Adipocyte (in vitro differentiated cells): ENCODE measurements at regions not wholly inside any gene's neighbourhood (a gene's known extent, or its start where the extent isn't known, plus 50 kb on each side); places are given as distances from the start of the nearest gene placed in this dataset.

Experiments
- DNase-seq: peaks from one replicate; pipeline ENCODE4 v3.0.0-alpha.2; 2015; ENCODE audit warnings: low read depth
- H3K27me3 ChIP-seq: replicated peaks from 2 replicates; pipeline ENCODE4 v1.7.0; 2013; ENCODE audit warnings: mild to moderate bottlenecking, low read length, moderate library complexity; ENCODE audit not compliant: control insufficient read depth, insufficient read depth
- H3K36me3 ChIP-seq: 2 replicates; pipeline ENCODE4 v1.7.0; 2013; ENCODE audit warnings: low read length, mild to moderate bottlenecking, moderate library complexity; ENCODE audit not compliant: control insufficient read depth, insufficient read depth, severe bottlenecking
- H3K4me1 ChIP-seq: 2 replicates; pipeline ENCODE4 v1.7.0; 2013; ENCODE audit warnings: mild to moderate bottlenecking, low read length, moderate library complexity; ENCODE audit not compliant: control insufficient read depth, insufficient read depth
- H3K4me3 ChIP-seq: 2 replicates; pipeline ENCODE4 v1.7.0; 2013; ENCODE audit warnings: mild to moderate bottlenecking, low read length, moderate library complexity
- H3K9ac ChIP-seq: 2 replicates; pipeline ENCODE4 v1.7.0; 2013; ENCODE audit warnings: mild to moderate bottlenecking, low read length, moderate library complexity
- H3K9me3 ChIP-seq: 2 replicates; pipeline ENCODE4 v1.7.0; 2013; ENCODE audit warnings: mild to moderate bottlenecking, low read length, moderate library complexity; ENCODE audit not compliant: control insufficient read depth

GRCh38 chr13:33694546-33694945 lies 123.4 kb upstream of the RFC3 start:
- no peak for DNase-seq
- no peaks in the 10 kb centered on the region for H3K4me1 ChIP-seq
- H3K9ac ChIP-seq: no peak overlapping the region
- H3K27me3 ChIP-seq: no peaks in the 10 kb centered on the region
- no peak overlapping the region for H3K4me3 ChIP-seq
- no peaks in the 10 kb centered on the region for H3K9me3 ChIP-seq
- no peaks in the 10 kb centered on the region for H3K36me3 ChIP-seq

- H3K27me3 ChIP-seq: no peaks in the 10 kb centered on the region
- no peak for DNase-seq
- H3K4me1 ChIP-seq: no peaks in the 10 kb centered on the region
- H3K9me3 ChIP-seq: no peaks in the 10 kb centered on the region
- no peaks in the 10 kb centered on the region for H3K36me3 ChIP-seq
- H3K9ac ChIP-seq: no peak overlapping the region
- no peak overlapping the region for H3K4me3 ChIP-seq
Observed at GRCh38 chr13:33696530-33696929, 121.4 kb upstream of the RFC3 start.

GRCh38 chr13:33697926-33698325 lies 120.0 kb upstream of the RFC3 start:
- Histone ChIP-seq H3K27me3 (no peaks in the 10 kb centered on the region), H3K4me3 (no peak overlapping the region), H3K9me3 (peaks cover 2% of the 10 kb centered on the region), H3K9ac (no peak overlapping the region), H3K4me1 (no peaks in the 10 kb centered on the region), H3K36me3 (no peaks in the 10 kb centered on the region)
- no peak for DNase-seq

GRCh38 chr13:33707449-33707848 lies 110.5 kb upstream of the RFC3 start:
- Histone ChIP-seq H3K36me3 (no peaks in the 10 kb centered on the region), H3K27me3 (no peaks in the 10 kb centered on the region), H3K4me1 (no peaks in the 10 kb centered on the region), H3K9ac (no peak overlapping the region), H3K9me3 (peaks cover 28% of the 10 kb centered on the region), H3K4me3 (no peak overlapping the region)
- DNase-seq: no peak

- Histone ChIP-seq H3K27me3 (no peaks in the 10 kb centered on the region), H3K4me3 (no peak overlapping the region), H3K4me1 (no peaks in the 10 kb centered on the region), H3K9me3 (peaks cover 10% of the 10 kb centered on the region), H3K36me3 (no peaks in the 10 kb centered on the region), H3K9ac (no peak overlapping the region)
- no peak for DNase-seq
Observed at GRCh38 chr13:33710924-33711323, 107.0 kb upstream of the RFC3 start.

- Histone ChIP-seq H3K4me3 (no peak overlapping the region), H3K4me1 (no peaks in the 10 kb centered on the region), H3K9me3 (peaks cover 5% of the 10 kb centered on the region), H3K27me3 (no peaks in the 10 kb centered on the region), H3K9ac (no peak overlapping the region), H3K36me3 (no peaks in the 10 kb centered on the region)
- DNase-seq: no peak
Observed at GRCh38 chr13:33711436-33711835, 106.5 kb upstream of the RFC3 start.

GRCh38 chr13:33717775-33718174 lies 100.2 kb upstream of the RFC3 start:
- H3K4me1 ChIP-seq: peaks cover 18% of the 10 kb centered on the region
- H3K4me3 ChIP-seq: no peak overlapping the region
- peaks cover 4% of the 10 kb centered on the region for H3K9me3 ChIP-seq
- H3K27me3 ChIP-seq: no peaks in the 10 kb centered on the region
- no peak overlapping the region for H3K9ac ChIP-seq
- H3K36me3 ChIP-seq: no peaks in the 10 kb centered on the region
- peak; percentile 30 for DNase-seq

- Histone ChIP-seq H3K9ac (peak overlapping the region; percentile 62), H3K4me1 (peaks cover 28% of the 10 kb centered on the region), H3K4me3 (no peak overlapping the region), H3K27me3 (no peaks in the 10 kb centered on the region), H3K9me3 (peaks cover 4% of the 10 kb centered on the region), H3K36me3 (no peaks in the 10 kb centered on the region)
- DNase-seq: peak; percentile 58
Observed at GRCh38 chr13:33721724-33722123, 96.2 kb upstream of the RFC3 start.

- Histone ChIP-seq H3K4me3 (peak overlapping the region; percentile 7), H3K9me3 (peaks cover 4% of the 10 kb centered on the region), H3K4me1 (peaks cover 28% of the 10 kb centered on the region), H3K36me3 (no peaks in the 10 kb centered on the region), H3K27me3 (no peaks in the 10 kb centered on the region), H3K9ac (peak overlapping the region; percentile 62)
- DNase-seq: peak; percentile 34
Observed at GRCh38 chr13:33722216-33722915, 95.6 kb upstream of the RFC3 start.

- no peak overlapping the region for H3K4me3 ChIP-seq
- peak; percentile 21 for DNase-seq
- H3K36me3 ChIP-seq: no peaks in the 10 kb centered on the region
- peaks cover 4% of the 10 kb centered on the region for H3K9me3 ChIP-seq
- H3K9ac ChIP-seq: peak overlapping the region; percentile 62
- peaks cover 28% of the 10 kb centered on the region for H3K4me1 ChIP-seq
- H3K27me3 ChIP-seq: no peaks in the 10 kb centered on the region
Observed at GRCh38 chr13:33723365-33723764, 94.6 kb upstream of the RFC3 start.

- H3K9me3 ChIP-seq: peaks cover 4% of the 10 kb centered on the region
- H3K4me1 ChIP-seq: peaks cover 28% of the 10 kb centered on the region
- no peaks in the 10 kb centered on the region for H3K36me3 ChIP-seq
- H3K27me3 ChIP-seq: no peaks in the 10 kb centered on the region
- no peak overlapping the region for H3K4me3 ChIP-seq
- peak overlapping the region; percentile 62 for H3K9ac ChIP-seq
- DNase-seq: peak; percentile 94
Observed at GRCh38 chr13:33723772-33724435, 94.0 kb upstream of the RFC3 start.
